ENCODE measurements at regions not wholly inside any gene's neighbourhood (a gene's known extent, or its start where the extent isn't known, plus 50 kb on each side); places are given as distances from the start of the nearest gene placed in this dataset.

DNA sequence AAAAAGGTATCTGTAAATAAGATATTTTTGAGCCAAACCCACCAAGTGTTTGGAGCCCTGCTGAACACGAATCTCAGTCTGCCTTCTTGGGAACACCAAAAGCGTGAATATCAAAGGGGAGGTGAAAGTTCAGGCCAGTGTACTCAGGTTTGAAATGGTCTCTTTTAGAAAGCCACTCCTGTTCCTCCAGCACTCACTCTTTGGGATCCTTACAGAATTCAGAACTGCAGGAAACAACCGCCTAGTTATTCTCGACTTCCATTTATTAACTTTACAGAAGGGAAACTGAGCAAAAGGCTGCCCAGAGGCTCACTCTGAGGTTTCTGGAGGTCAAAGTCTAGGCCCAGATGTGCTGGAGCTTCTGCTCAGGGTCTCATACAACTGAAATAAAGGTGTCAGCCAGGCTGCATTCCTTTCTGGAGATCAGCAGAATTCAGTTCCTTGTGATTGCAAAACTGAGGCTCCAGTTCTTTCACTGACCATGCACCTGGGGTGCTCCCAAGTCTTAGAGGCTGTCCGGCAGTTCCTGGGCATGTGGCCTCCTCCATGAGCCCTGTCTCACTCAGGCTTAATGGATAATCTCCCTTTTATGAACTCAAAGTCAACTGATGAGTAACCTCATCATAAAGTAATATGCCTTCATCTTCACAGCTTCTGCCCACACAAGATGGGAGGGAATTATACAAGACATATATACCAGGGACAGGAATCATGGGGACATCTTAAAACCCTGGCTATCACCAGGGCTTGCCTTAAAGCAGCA is 65.5 kb upstream of the TNFAIP3 start:
- Histone ChIP-seq H3K27ac (ENCODE audit: low read depth in 1 of 2, low read length in 2 of 2) (no peak overlapping the region), H3K9ac (ENCODE audit: low read depth in 1 of 2, low read length in 2 of 2) (no peak overlapping the region), H3K4me3 (ENCODE audit: low read depth in 1 of 3, low read length in 3 of 3) (no peak overlapping the region), H3K9me3 (ENCODE audit: control insufficient read depth in 4 of 4, low read length in 3 of 4) (no peaks in the 10 kb centered on the region), H3K27me3 (ENCODE audit: control insufficient read depth in 4 of 4, insufficient read depth in 4 of 4, low read length in 3 of 4) (no peaks in the 10 kb centered on the region), H3K4me1 (ENCODE audit: control insufficient read depth in 4 of 4, insufficient read depth in 4 of 4, low read length in 3 of 4) (no peaks in the 10 kb centered on the region), H3K36me3 (ENCODE audit: control insufficient read depth in 4 of 4, insufficient read depth in 3 of 4, low read depth in 1 of 4, low read length in 3 of 4) (no peaks in the 10 kb centered on the region)
- 92% methylated on average over 5 of the region's 5 CpGs for WGBS
- TF ChIP-seq GABPA (IDR thresholded peaks at IDR 0.05 in 1 of 2, conservative IDR thresholded peaks at IDR 0.05 in 1 of 2), result no peak
- TF ChIP-seq, protein P1, sequence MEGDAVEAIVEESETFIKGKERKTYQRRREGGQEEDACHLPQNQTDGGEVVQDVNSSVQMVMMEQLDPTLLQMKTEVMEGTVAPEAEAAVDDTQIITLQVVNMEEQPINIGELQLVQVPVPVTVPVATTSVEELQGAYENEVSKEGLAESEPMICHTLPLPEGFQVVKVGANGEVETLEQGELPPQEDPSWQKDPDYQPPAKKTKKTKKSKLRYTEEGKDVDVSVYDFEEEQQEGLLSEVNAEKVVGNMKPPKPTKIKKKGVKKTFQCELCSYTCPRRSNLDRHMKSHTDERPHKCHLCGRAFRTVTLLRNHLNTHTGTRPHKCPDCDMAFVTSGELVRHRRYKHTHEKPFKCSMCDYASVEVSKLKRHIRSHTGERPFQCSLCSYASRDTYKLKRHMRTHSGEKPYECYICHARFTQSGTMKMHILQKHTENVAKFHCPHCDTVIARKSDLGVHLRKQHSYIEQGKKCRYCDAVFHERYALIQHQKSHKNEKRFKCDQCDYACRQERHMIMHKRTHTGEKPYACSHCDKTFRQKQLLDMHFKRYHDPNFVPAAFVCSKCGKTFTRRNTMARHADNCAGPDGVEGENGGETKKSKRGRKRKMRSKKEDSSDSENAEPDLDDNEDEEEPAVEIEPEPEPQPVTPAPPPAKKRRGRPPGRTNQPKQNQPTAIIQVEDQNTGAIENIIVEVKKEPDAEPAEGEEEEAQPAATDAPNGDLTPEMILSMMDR (IDR thresholded peaks at IDR 0.05; ENCODE audit: low read depth, low read length, missing input control), result no peak
- no peak for TF ChIP-seq NR2F2 (IDR thresholded peaks at IDR 0.05)
- TF ChIP-seq, protein P2, sequence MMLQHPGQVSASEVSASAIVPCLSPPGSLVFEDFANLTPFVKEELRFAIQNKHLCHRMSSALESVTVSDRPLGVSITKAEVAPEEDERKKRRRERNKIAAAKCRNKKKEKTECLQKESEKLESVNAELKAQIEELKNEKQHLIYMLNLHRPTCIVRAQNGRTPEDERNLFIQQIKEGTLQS (IDR thresholded peaks at IDR 0.05), result no peak
- no peak for TF ChIP-seq JUND (IDR thresholded peaks at IDR 0.05)
- TF ChIP-seq SP1 (IDR thresholded peaks at IDR 0.05), result no peak
- no peak for TF ChIP-seq RAD21 (IDR thresholded peaks at IDR 0.05)
- TF ChIP-seq FOXA1 (IDR thresholded peaks at IDR 0.05), result no peak
- TF ChIP-seq, protein P3, sequence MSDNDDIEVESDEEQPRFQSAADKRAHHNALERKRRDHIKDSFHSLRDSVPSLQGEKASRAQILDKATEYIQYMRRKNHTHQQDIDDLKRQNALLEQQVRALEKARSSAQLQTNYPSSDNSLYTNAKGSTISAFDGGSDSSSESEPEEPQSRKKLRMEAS (IDR thresholded peaks at IDR 0.05), result no peak
- DNase-seq (ENCODE audit: low spot score), result no peak

DNA sequence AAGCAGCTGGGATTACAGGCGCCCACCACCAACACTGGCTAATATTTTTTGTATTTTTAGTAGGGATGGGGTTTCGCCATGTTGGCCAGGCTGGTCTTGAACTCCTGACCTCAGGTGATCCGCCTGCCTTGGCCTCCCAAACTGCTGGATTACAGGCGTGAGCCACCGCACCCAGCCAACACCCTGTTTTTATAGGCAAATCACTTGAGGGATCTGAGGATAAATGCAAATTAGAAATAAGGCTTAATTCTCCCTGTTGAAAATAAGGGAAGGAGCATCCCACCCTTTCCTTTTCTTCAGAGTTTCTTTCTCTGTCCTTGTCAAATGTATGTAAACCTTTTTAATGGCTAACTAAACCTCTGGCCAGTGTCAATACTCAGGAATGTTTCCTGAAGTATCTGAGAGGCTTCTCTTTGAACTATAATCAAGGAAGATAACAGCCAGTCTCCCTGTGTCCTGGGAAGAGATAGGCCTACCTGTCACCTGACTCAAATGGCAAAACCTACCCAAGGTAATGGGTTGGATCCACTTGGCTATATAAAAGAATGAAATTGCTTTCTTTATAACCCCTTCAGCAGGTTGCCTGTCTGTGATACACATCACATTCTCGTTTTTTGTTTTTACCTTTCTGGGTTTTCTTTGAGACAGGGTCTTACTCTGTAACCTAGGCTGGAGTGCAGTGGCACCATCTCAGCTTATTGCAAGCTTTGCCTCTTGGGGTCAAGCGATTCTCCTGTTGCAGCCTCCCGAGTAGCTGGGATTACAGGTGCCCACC is 64.5 kb upstream of the TNFAIP3 start:
- no peaks in the 10 kb centered on the region for H3K27me3 ChIP-seq (ENCODE audit: control insufficient read depth in 4 of 4, insufficient read depth in 4 of 4, low read length in 3 of 4)
- no peak for DNase-seq (ENCODE audit: low spot score)
- no peak overlapping the region for H3K4me3 ChIP-seq (ENCODE audit: low read depth in 1 of 3, low read length in 3 of 3)
- 93% methylated on average over 8 of the region's 8 CpGs for whole genome bisulfite sequencing
- H3K36me3 ChIP-seq (ENCODE audit: control insufficient read depth in 4 of 4, insufficient read depth in 3 of 4, low read depth in 1 of 4, low read length in 3 of 4), result no peaks in the 10 kb centered on the region
- H3K9me3 ChIP-seq (ENCODE audit: control insufficient read depth in 4 of 4, low read length in 3 of 4), result no peaks in the 10 kb centered on the region
- H3K4me1 ChIP-seq (ENCODE audit: control insufficient read depth in 4 of 4, insufficient read depth in 4 of 4, low read length in 3 of 4), result no peaks in the 10 kb centered on the region
- H3K9ac ChIP-seq (ENCODE audit: low read depth in 1 of 2, low read length in 2 of 2), result no peak overlapping the region
- H3K27ac ChIP-seq (ENCODE audit: low read depth in 1 of 2, low read length in 2 of 2), result no peak overlapping the region
- TF ChIP-seq, protein P4, sequence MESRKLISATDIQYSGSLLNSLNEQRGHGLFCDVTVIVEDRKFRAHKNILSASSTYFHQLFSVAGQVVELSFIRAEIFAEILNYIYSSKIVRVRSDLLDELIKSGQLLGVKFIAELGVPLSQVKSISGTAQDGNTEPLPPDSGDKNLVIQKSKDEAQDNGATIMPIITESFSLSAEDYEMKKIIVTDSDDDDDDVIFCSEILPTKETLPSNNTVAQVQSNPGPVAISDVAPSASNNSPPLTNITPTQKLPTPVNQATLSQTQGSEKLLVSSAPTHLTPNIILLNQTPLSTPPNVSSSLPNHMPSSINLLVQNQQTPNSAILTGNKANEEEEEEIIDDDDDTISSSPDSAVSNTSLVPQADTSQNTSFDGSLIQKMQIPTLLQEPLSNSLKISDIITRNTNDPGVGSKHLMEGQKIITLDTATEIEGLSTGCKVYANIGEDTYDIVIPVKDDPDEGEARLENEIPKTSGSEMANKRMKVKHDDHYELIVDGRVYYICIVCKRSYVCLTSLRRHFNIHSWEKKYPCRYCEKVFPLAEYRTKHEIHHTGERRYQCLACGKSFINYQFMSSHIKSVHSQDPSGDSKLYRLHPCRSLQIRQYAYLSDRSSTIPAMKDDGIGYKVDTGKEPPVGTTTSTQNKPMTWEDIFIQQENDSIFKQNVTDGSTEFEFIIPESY (IDR thresholded peaks at IDR 0.05), result no peak
- TF ChIP-seq TAF1 (conservative IDR thresholded peaks at IDR 0.05), result no peak
- no peak for TF ChIP-seq NR2F2 (IDR thresholded peaks at IDR 0.05)
- TF ChIP-seq, protein P1 (IDR thresholded peaks at IDR 0.05; ENCODE audit: low read depth, low read length, missing input control), result no peak
- no peak for TF ChIP-seq GABPA (IDR thresholded peaks at IDR 0.05 in 1 of 2, conservative IDR thresholded peaks at IDR 0.05 in 1 of 2)
- TF ChIP-seq SP1 (IDR thresholded peaks at IDR 0.05), result no peak
